ENCODE measurements at regions not wholly inside any gene's neighbourhood (a gene's known extent, or its start where the extent isn't known, plus 50 kb on each side); places are given as distances from the start of the nearest gene placed in this dataset.

- DNase-seq (ENCODE audit: low read depth), result no peak
Observed at GRCh38 chr6:10248378-10248843, 166.5 kb downstream of the TFAP2A start.

DNA sequence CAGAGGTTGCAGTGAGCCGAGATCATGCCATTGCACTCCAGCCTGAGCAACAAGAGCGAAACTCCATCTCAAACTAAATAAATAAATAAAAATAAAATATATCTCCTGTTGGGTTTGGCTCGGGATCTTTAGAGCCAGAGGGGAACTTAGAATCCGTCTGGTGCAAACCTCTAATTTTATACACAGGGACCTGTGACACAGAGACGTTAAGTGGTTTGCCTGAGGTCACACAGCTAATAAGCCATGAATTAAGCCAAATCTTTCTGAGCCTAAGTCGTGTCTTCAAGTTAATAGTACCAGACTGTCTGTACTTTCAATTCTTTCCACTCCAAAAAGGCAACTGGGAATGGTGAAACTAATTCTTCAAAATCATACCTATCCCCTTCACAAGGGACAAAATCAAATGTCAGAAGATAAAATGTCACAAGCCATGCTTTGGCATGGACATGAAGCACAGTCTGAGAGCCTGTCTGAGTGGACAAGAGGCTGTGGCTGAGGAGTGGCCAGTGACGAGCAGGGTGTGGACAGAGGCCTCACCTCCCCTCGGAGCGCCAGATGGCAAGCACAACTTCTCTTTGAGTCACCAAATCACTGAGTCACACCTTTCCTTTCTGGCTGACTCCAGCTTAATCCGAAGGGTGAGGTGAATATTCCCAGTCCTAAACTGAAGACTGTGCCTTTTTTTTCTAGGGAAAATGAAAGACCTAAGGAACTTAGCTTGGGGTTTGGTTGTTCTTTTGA lies 177.4 kb downstream of the TFAP2A start:
- no peak for DNase-seq (ENCODE audit: low read depth)

GRCh38 chr6:10235344-10235743 lies 179.5 kb downstream of the TFAP2A start:
- DNase-seq (ENCODE audit: low read depth), result no peak

- DNase-seq (ENCODE audit: low read depth), result no peak
Observed at GRCh38 chr6:10230531-10230930, 184.3 kb downstream of the TFAP2A start.

- no peak for DNase-seq (ENCODE audit: low read depth)
Observed at GRCh38 chr6:10223841-10224240, 191.0 kb downstream of the TFAP2A start.

DNA sequence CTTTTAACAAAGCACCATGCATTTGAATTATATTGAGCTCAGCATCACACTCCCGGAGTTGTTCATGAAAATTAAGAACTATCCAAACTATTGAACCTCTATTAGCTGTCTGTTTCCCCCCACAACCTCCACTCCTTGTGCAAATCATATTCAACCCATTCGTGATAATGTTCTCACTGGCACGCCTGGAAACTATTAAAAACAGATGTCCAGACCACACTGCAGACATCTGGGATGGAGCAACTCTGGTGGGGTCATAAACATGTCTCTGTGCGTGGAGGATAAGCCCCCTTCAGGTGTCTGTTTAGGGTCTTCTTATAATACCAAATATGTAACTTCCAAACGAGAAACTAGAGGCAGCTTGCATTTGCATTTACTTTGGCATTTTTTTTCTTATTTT lies 193.7 kb downstream of the TFAP2A start:
- no peak for DNase-seq (ENCODE audit: low read depth)

- DNase-seq (ENCODE audit: low read depth), result no peak
Observed at GRCh38 chr6:10219510-10219909, 195.4 kb downstream of the TFAP2A start.

GRCh38 chr6:10217111-10217510 lies 197.8 kb downstream of the TFAP2A start:
- DNase-seq (ENCODE audit: low read depth), result no peak

GRCh38 chr6:10215326-10216110 lies 199.4 kb downstream of the TFAP2A start:
- no peak for DNase-seq (ENCODE audit: low read depth)

- DNase-seq (ENCODE audit: low read depth), result no peak
Observed at GRCh38 chr6:10210052-10210451, 204.8 kb downstream of the TFAP2A start.

GRCh38 chr6:10205892-10206291 lies 209.0 kb downstream of the TFAP2A start:
- no peak for DNase-seq (ENCODE audit: low read depth)

- no peak for DNase-seq (ENCODE audit: low read depth)
Observed at GRCh38 chr6:10205120-10205519, 209.8 kb downstream of the TFAP2A start.

DNA sequence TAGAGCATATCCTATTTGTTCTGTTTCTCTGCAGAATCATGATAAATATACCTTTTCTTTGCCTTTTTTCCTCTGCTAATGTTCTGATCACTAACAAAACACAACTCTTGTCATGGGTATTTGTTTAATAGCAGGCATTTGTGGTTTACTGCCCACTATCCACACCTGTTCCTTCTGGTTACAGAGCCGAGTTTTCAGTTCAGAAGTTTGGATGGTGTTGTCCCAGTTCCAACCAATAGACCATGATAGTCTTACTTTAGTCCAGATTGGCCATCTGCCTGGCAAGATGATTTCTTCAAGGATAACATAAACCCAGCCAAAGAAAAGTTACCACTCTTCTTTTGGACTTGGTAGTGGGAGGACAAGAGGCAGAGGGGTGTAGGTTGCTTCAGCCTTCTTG lies 211.2 kb downstream of the TFAP2A start:
- DNase-seq (ENCODE audit: low read depth), result no peak

DNA sequence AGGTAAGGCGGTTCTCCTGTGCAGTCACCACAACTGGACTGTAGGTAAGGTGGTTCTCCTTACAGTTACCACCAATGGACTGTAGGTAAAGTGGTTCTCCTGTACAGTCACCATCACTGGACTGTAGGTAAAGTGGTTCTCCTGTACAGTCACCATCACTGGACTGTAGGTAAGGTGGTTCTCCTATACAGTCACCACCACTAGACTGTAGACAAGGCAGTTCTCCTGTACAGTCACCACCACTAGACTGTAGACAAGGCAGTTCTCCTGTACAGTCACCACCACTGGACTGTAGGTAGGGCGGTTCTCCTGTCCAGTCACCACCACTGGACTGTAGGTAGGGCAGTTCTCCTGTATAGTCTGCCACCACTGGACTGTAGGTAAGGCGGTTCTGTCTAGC lies 212.3 kb downstream of the TFAP2A start:
- DNase-seq (ENCODE audit: low read depth), result no peak

DNA sequence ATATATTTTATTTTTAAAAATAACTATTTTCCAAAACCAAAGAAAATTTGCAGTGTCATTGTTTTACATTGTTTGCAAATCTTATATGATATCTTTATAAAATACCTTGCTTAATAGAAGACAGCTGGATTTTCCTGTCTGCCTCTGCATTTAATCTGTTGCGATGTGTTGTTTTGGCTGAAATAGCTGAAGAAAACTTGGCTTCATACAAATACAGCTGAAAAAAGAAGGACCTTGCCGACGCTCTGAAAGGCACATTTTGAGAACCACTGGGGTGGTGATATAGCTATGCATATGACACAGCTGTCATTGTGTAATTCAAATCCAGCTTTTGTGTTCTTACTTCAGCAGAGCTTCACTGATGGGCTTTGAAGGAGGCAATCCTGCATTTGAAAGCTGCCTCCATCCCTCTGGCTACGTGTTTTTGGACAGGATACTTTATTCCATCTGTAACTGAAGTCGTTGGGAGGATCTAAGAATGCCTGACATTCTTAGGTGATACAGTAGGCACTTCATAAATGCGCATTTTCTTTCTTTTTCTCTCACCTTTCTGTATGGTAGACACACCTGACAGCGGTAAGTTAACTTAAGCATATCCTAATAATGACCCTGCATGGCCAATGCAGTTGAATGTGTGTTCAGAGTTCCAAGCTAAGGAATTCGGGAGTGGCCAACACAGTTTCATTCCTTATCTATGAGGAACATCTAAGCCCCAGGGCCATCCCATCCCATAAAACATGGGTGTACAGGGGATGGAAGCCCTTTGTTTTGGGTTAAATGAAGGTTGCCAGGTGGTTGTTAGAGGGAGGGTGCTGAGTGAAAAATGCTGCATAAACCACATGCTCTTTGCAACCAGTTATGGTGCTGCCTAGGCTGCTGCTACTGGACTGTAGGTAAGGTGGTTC lies 213.0 kb downstream of the TFAP2A start:
- DNase-seq (ENCODE audit: low read depth), result no peak

DNA sequence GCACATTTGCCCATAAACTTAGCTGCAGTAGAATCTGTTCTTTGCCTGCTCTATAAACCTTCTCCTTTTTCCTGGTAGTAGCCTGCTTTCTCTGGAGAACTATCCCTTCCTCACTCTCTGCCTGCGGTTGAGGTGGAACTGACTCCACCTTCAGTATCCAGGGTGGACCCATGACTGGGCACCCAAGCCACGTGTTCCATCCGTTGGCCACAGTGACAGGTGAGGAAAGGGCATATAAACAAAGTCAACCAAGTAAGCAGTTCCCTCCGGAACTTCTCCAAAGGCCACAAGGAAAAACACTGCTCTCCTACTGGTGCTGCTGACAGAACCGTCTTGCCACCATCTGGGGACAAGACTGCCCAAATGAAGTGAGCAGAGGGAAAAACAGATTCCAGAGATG lies 218.8 kb downstream of the TFAP2A start:
- DNase-seq (ENCODE audit: low read depth), result no peak

- no peak for DNase-seq (ENCODE audit: low read depth)
Observed at GRCh38 chr6:10194816-10195672, 219.8 kb downstream of the TFAP2A start.

GRCh38 chr6:10193321-10193720 lies 221.6 kb downstream of the TFAP2A start:
- no peak for DNase-seq (ENCODE audit: low read depth)

- DNase-seq (ENCODE audit: low read depth), result no peak
Observed at GRCh38 chr6:10190042-10190441, 224.8 kb downstream of the TFAP2A start.

DNA sequence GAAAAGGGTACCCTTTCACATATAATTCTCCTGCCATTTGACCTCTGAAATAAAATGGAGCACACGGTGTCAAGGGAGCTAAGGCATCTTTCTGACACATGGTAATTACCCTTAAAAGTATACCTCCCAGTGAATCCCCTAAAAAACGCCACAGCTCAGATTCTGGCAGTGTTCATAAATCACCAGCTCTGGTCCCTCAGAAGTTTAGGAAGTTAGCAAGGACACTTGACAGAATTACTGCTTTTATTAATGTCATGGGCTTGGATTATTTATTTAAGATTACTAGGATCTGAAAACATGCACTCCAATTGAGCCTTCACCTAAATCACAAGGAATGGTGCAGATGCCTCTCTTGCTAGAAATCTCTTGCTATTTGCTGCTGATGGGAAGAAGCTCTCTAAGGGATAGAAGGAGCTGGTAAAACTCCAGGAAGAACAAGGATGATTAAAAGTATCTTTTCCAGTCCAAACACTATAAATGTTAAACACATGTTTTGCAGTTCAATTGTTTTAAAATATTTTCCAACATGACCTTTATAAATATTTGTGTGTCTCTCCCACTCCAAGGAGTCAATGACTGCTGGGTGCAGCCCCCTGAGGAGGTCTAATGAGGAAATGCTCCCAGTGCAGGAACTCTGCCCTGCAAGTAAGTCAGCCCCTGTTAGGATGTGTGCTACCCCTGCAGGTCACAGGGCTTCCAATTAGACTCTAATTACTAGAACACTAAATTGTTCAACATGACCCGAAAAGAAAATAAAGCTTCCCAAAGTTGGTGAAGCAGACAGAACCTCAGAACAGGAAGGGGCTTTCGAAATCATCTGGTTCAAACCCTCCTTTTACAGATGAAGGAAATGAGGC lies 230.3 kb downstream of the TFAP2A start:
- no peak for DNase-seq (ENCODE audit: low read depth)
